NCI-H748 treated with DMSO at 0.1 percent for 48 hours (cell line): ENCODE measurements at regions not wholly inside any gene's neighbourhood (a gene's known extent, or its start where the extent isn't known, plus 50 kb on each side); places are given as distances from the start of the nearest gene placed in this dataset.
A peak's percentile ranks its signal among the peaks of the same experiment; 100 is the strongest.

Source experiments
- DNase-seq: peaks from one replicate; lab custom pipeline; 2025; lab: John Stamatoyannopoulos, UW

DNA sequence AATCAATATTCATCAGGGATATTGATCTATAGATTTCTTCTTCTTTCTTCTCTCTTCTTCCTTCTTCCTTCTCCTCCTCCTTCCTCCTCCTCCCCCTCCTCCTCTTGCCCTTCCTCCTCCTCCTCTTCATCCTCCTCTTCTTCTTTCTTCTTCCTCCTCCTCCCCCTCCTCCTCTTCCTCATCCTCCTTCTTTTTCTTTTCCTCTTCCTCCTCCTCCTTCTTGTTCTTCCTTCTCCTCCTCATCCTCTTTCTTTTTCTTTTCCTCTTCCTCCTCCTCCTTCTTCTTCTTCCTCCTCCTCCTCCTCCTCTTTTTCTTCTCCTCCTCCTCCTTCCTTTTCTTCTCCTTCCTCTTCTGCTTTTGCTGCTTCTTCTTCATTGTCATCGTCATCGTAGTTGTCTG lies 52.4 kb upstream of the SERINC1 start:
- DNase-seq: no peak

DNA sequence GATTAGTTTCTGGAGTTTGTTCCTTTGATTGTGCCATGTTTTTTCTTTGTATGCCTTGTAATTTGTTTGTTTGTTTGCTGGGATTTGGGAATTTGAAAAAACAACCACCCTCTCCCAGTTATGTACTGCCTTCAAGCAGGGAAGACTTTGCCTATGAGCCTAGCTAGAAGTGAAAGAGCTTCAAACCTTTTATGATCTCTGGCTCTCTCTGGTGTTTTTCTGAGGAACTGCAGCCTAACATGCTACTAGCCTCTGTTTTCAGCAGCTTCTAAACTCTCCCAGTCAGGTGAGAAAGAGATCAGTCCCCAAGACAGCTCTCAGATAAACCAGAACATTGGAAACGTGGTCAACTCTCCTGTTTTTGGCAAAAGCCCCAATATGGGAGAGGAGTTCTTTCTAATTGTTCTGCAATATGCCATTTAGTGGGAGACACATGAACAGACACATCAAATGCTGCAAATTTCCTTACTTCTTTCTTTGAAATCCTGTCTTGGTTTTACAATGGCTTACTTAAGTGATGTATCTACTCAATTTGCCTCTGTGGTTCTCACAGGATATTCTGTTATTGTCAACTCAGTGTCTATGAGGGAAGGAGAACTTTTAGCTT lies 58.9 kb upstream of the SERINC1 start:
- DNase-seq: peak; percentile 77

DNA sequence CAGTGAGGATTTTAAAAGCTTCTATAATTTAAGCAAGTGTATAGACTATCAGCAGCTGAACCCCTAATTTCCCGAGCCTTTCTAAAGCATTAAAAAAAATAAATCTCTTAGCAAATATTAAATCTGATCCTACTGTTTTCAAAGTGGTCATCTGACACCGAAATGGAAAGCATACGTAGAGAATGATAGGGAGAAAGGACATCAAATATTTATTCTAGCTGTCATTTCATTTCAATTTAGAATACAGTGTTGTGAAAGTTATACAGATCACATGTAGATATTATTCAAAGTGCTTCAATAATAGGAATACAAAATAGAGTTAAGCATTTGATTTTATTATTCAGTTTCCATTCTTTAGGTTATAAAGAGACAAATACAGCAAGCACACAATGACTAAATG lies 61.9 kb upstream of the PKIB start:
- peak; percentile 51 for DNase-seq

DNA sequence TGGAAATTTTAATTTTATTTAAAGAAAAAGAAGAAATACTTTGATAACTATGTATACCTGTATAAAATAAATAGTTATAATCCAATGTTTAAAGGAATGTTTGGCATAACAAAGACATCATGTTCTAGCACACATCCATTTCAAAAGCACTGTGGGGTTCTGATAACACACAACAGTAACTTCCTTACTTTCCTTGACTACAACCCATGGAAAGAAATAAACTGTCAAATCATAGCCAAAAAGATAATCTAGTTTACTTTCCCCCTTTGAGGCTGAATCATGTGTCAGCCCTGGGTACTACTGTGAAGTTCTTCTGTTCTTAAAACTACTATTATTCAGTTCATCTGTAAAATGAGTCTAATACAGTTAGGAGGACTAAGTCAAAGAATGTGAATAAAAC lies 61.4 kb upstream of the PKIB start:
- DNase-seq: no peak

DNA sequence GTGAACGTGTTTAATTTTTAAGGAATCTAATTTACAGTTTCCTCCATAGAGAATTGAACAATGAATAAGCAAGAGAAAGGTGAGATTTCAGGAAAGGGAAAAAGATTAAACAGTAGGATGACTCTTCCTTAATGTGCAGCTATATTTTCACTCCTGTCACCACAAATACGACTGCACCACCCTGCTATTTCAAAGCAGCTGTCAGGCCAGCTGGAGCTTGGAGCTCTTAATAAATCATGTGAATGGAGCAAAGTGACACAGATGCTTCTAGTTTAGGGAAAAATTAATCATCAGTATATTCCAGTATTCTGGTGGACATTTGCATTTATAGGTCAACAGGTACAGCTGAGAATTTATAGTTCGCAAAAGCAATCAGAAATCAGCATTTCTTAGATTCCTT lies 56.5 kb upstream of the PKIB start:
- DNase-seq: no peak

DNA sequence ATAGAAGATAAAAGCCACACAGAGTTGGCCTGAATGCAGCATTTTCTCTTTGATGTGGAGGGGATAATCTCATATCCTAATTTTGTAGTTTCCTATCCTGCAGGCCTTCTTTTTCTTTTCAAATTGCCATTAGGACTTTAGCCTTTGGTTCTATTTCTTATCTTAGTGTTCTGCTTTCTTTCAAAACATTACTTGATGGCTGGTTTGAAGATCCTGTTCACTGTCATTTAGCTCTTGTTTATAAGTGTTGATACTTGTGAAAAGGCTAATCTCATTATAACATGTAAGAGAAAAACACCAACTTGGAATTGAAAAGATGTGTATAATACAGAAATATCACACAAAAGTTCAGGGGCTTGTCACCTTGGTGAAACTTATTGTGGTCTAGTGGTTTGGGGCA lies 54.6 kb upstream of the PKIB start:
- no peak for DNase-seq

DNA sequence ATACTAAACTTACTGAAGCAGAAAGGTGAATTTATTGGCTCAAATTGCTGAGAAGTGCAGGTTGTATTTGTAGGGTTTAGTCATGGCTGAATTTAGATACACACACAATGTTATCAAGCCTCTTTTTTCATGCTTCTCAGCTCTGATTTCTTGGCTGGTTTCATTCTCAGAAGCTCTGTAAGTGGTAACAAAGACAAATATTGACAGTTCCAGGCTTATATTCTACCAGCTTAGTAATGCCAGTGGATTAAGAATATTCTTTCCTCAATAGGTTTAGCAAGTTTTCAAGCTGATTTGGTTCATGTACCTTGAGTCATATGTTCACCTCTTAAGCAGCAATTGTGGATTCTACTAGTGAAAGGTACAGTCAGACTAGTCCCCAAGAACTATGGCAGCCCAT lies 52.1 kb upstream of the PKIB start:
- DNase-seq: no peak
